HEK293T (cell line): ENCODE measurements at regions not wholly inside any gene's neighbourhood (a gene's known extent, or its start where the extent isn't known, plus 50 kb on each side); places are given as distances from the start of the nearest gene placed in this dataset.

Experiments
- CTCF ChIA-PET: fragments of 350-600 bp; formaldehyde crosslinking; extraction: SDS; loops from one replicate; lab custom pipeline; 2021; ENCODE audit warnings: antibody characterized with exemption, inconsistent platforms; lab: Yijun Ruan, JAX
- POLR2A ChIA-PET: fragments of 350-600 bp; formaldehyde crosslinking; extraction: SDS; loops from one replicate; lab custom pipeline; 2020; ENCODE audit warnings: antibody characterized with exemption, inconsistent platforms; lab: Yijun Ruan, JAX
- DNase-seq: peaks from one replicate; pipeline ENCODE4 v3.0.0; 2012; ENCODE audit warnings: mixed read lengths; ENCODE audit errors: extremely low spot score
- ARNT ChIP-seq: fragments of 450-650 bp; IDR thresholded peaks from 2 replicates; pipeline ENCODE4 v1.6.1; 2017; ENCODE audit warnings: mild to moderate bottlenecking
- BHLHE40 ChIP-seq: fragments of 450-650 bp; IDR thresholded peaks from 2 replicates; pipeline ENCODE4 v1.6.1; 2016; ENCODE audit warnings: mild to moderate bottlenecking, moderate library complexity, borderline replicate concordance
- CTBP1 ChIP-seq: fragments of 450-650 bp; IDR thresholded peaks from 2 replicates; pipeline ENCODE4 v1.6.1; 2016; ENCODE audit warnings: borderline replicate concordance
- ELF4 ChIP-seq: fragments of 450-650 bp; IDR thresholded peaks from 2 replicates; pipeline ENCODE4 v1.6.1; 2017; ENCODE audit warnings: antibody characterized with exemption
- FOXA1 ChIP-seq: fragments of 450-650 bp; IDR thresholded peaks from 2 replicates; pipeline ENCODE4 v1.6.1; 2016; ENCODE audit warnings: mild to moderate bottlenecking
- FOXK2 ChIP-seq: fragments of 450-650 bp; IDR thresholded peaks from 2 replicates; pipeline ENCODE4 v1.6.1; 2016; ENCODE audit warnings: mild to moderate bottlenecking
- FOXM1 ChIP-seq: fragments of 450-650 bp; IDR thresholded peaks from 2 replicates; pipeline ENCODE4 v1.6.1; 2017; ENCODE audit warnings: mild to moderate bottlenecking, borderline replicate concordance
- HDGF ChIP-seq: fragments of 450-650 bp; IDR thresholded peaks from 2 replicates; pipeline ENCODE4 v1.6.1; 2017; ENCODE audit warnings: antibody characterized with exemption, borderline replicate concordance
- L3MBTL2 ChIP-seq: fragments of 450-650 bp; conservative IDR thresholded peaks from 2 replicates; pipeline ENCODE4 v1.6.1; 2016; ENCODE audit warnings: mild to moderate bottlenecking
- LEF1 ChIP-seq: fragments of 450-650 bp; IDR thresholded peaks from 2 replicates; pipeline ENCODE4 v1.6.1; 2017; ENCODE audit warnings: mild to moderate bottlenecking, borderline replicate concordance
- NFRKB ChIP-seq: fragments of 450-650 bp; IDR thresholded peaks from 2 replicates; pipeline ENCODE4 v1.6.1; 2016; ENCODE audit warnings: mild to moderate bottlenecking, moderate library complexity
- SP1 ChIP-seq: fragments of 450-650 bp; IDR thresholded peaks from 2 replicates; pipeline ENCODE4 v1.6.1; 2017
- SUZ12 ChIP-seq: fragments of 450-650 bp; IDR thresholded peaks from 2 replicates; pipeline ENCODE4 v1.6.1; 2016; ENCODE audit warnings: mild to moderate bottlenecking
- TARDBP ChIP-seq: fragments of 450-650 bp; IDR thresholded peaks from 2 replicates; pipeline ENCODE4 v1.6.1; 2016
- ZNF384 ChIP-seq: fragments of 450-650 bp; IDR thresholded peaks from 2 replicates; pipeline ENCODE4 v1.6.1; 2016
- TF ChIP-seq, protein P1 (sequence below): fragments of 450-650 bp; IDR thresholded peaks from 2 replicates; pipeline ENCODE4 v1.6.1; 2016

DNA sequence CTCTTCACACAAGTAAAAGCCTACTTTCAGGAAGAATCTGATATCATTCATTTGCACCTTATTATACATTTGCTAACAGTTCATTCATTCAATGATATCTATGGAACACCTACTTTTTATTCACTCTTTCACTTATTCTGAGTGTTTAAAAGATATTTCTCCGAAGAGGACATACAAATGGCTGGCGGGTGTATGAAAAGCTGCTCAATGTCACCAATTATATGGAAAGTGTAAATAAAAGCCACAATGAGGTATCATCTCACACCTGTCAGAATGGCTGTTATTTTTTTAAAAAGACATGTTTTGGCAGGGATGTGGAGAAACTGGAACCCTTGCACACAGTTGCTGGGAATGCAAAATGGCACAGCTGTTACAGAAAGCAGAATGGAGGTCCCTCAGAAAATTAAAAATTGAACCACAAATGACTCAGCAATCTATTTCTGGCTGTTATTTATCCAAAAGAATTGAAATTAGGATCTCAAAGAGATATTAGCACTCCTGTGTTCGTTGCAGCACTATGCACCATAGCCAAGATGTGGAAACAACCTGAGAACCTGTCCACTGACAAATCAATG lies 127.6 kb upstream of the IRS2 start:
- POLR2A ChIA-PET, result no interaction called here
- TF ChIP-seq LEF1 (no peak), SP1 (no peak), SUZ12 (no peak), ARNT (no peak), ZNF384 (no peak), FOXA1 (no peak), FOXM1 (no peak), CTBP1 (no peak), ELF4 (no peak), NFRKB (no peak), TARDBP (no peak), BHLHE40 (no peak), FOXK2 (no peak), HDGF (no peak), L3MBTL2 (no peak)
- TF ChIP-seq, protein P1, sequence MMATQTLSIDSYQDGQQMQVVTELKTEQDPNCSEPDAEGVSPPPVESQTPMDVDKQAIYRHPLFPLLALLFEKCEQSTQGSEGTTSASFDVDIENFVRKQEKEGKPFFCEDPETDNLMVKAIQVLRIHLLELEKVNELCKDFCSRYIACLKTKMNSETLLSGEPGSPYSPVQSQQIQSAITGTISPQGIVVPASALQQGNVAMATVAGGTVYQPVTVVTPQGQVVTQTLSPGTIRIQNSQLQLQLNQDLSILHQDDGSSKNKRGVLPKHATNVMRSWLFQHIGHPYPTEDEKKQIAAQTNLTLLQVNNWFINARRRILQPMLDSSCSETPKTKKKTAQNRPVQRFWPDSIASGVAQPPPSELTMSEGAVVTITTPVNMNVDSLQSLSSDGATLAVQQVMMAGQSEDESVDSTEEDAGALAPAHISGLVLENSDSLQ, result no peak
- CTCF ChIA-PET, result no interaction called here
- DNase-seq, result no peak

DNA sequence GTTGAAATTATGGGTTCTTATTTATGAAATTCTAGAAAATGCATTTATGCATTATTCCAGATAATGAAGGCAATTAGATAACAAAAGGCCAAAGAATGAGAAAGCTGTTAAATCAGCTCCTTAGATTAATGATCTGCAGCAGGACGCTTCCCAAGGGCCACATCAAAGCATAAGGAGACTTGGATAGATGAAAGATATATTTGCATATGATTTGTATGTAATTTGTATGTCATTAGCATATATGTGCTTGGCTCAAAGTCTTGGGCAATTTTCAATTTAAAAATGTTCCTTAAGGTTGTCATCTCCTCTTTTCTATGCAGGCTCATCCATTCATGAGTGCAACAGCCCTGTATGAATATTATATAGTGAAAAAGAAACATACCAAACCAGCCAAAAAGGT lies 126.8 kb upstream of the IRS2 start:
- DNase-seq, result no peak
- CTCF ChIA-PET, result no interaction called here
- TF ChIP-seq SUZ12 (no peak), NFRKB (no peak), ZNF384 (no peak), ELF4 (no peak)
- POLR2A ChIA-PET, result no interaction called here

DNA sequence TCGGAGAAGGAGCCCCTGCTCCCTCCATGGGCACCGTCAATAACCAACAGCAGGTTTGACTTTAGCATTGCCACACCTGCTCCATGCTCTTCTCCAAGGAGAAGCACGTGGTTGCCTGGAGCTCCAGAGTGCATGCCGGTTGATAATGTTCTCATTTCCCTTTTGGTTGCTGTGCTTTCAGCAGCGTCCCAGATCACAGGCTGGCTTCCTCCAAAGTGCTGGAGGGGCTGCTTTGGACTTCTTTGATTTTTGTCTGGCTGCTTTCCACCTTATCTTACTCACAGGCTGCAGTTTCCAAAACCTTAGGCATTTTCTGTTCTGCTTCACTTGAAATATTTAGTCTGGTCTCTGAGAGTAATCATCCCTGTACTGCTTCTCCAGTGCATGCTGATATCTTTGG lies 123.8 kb upstream of the IRS2 start:
- CTCF ChIA-PET, result no interaction called here

DNA sequence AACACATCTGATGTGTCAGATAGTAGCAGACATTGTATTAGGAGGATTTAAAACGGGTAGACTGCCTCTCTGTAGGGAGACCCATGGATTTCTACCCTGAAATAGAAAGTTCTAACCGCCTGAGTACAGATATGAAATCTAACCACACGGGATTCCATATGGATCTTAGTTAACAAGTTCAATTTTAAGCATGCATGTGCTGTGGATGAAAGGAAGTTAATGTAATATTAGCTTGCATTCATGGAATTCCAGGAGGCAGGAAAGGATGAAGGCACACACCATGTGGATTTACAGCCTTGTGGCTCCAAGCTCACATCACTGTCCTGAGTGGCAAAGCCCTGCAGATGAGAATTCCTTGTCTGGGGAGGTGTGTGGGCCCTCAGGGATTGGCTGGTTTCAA lies 120.6 kb upstream of the IRS2 start:
- POLR2A ChIA-PET, result no interaction called here
- DNase-seq, result no peak
- TF ChIP-seq TARDBP, result no peak
- no peak for TF ChIP-seq BHLHE40
- TF ChIP-seq LEF1, result no peak
- TF ChIP-seq ARNT, result no peak
- no peak for TF ChIP-seq SP1
- TF ChIP-seq, protein P1, result no peak
- no peak for TF ChIP-seq CTBP1
- no peak for TF ChIP-seq ZNF384
- no peak for TF ChIP-seq ELF4
- no peak for TF ChIP-seq FOXA1
- no peak for TF ChIP-seq NFRKB
- TF ChIP-seq L3MBTL2, result no peak
- TF ChIP-seq FOXM1, result no peak
- no peak for TF ChIP-seq FOXK2
- no peak for TF ChIP-seq SUZ12
- no peak for TF ChIP-seq HDGF
- CTCF ChIA-PET, result no interaction called here

More for the DNA sequence above, 123.8 kb upstream of the IRS2 start:
- POLR2A ChIA-PET, result no interaction called here
- TF ChIP-seq L3MBTL2 (no peak), FOXA1 (no peak), LEF1 (no peak), FOXM1 (no peak), SUZ12 (no peak), CTBP1 (no peak), BHLHE40 (no peak), SP1 (no peak), ZNF384 (no peak), FOXK2 (no peak), TARDBP (no peak), NFRKB (no peak), ELF4 (no peak), ARNT (no peak), HDGF (no peak)
- TF ChIP-seq, protein P1, result no peak
- no peak for DNase-seq

DNA sequence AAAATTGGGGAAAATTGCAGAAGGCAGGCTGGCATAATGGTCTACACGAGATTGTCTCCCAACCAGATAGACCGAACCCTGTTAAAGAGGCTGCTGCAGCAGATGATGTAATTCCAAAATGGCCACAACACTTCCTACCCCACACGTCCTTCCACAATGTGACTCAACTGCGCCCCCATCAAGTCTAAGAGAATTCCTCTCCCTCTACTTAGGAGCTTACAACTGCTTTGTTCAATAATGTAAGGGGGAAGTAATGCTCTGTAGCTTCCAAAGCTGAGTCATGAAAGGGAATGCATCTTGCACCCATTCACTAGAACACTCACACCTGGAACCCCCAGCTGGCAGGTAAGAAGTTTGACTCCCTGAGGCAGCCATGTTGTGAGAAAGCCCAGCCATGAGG lies 117.8 kb upstream of the IRS2 start:
- POLR2A ChIA-PET, result no interaction called here
- no peak for DNase-seq
- TF ChIP-seq SP1 (no peak), NFRKB (no peak), FOXA1 (no peak)
- CTCF ChIA-PET, result no interaction called here

DNA sequence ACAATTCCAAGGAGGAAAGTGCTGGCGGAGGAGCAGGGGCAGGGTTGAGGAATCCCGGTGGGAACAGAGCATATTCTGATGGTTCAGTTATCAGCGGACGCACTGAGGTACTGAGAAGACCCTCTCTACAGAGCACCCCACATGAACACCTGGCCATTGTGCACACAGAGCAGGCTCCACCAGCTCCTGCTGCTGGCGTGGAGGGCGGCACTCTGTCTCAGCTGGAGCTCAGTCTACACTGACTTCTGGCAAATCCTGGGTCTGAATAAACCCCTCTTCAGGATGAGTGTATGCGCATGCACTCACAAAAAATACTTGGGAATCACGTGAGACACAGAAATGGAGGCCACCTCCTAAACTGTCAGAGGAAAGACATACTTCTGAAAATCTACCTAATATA lies 114.4 kb upstream of the IRS2 start:
- CTCF ChIA-PET, result no interaction called here
- TF ChIP-seq SP1 (no peak), SUZ12 (no peak), ZNF384 (no peak), BHLHE40 (no peak), ARNT (no peak), HDGF (no peak), FOXK2 (no peak)
- POLR2A ChIA-PET, result no interaction called here
- no peak for DNase-seq
